Anterior cingulate cortex (tissue), 58 donors: ENCODE measurements at regions not wholly inside any gene's neighbourhood (a gene's known extent, or its start where the extent isn't known, plus 50 kb on each side); places are given as distances from the start of the nearest gene placed in this dataset.

Experiments
- DNase-seq, 58 donors: peaks; one replicate each; lab custom pipeline; 2025; lab: John Stamatoyannopoulos, UW

DNA sequence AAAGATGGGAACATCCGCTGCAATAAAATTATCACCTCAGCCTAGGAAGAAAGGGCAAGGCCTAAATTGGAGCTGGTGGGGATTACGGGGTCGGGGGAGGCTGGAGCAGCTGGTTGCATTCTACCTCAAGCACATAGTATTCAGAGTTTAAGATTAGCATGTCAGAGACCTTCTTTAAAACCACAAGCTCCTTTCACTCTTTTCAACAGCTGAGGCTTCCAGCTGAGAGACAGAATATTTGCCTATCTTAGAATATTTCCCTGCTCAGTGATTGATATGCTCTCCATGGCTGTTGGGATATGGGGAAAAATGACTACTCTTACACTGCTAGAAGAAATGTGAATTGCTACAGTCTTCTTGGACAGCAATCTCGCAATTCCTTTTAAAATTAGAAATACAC lies 248.6 kb downstream of the TBX15 start:
- DNase-seq: no peak

DNA sequence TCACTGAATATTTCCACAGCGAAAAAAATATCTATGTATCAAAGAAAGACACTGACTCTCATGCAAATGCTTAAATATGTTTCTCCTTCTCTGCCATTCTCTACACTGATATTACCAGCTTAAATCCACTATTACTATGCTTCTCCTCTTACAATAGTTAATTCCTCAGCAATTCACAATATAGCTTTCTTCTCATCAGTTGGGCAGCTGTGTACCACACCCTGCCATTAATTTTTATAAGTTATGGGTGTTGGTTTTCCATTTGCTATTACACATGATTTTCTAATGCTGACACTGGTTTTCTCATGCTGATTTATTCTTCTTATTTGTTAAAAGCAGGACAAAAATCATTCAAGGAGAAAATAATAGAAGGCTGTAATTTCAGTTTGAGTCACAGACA lies 251.8 kb downstream of the TBX15 start:
- no peak for DNase-seq

GRCh38 chr1:118717893-118718292 lies 270.2 kb downstream of the TBX15 start:
- DNase-seq: no peak

DNA sequence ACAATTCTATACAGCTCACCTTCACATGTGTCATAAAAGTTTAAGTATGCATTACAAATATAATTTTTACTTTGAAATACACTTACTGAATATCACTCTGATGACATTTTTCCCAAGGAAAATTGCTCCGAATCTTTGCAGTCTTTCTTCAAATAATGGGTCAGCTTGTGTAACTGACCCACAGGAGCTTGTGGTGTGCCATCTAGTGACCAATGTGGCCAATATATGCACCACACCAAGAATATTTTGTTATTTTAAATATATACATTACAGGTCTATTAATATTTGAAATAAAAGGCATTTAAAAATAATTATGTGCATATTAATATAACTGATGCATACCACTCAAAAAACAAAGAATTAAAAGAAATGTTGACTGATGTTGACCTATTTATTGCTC lies 271.4 kb downstream of the TBX15 start:
- DNase-seq: no peak

DNA sequence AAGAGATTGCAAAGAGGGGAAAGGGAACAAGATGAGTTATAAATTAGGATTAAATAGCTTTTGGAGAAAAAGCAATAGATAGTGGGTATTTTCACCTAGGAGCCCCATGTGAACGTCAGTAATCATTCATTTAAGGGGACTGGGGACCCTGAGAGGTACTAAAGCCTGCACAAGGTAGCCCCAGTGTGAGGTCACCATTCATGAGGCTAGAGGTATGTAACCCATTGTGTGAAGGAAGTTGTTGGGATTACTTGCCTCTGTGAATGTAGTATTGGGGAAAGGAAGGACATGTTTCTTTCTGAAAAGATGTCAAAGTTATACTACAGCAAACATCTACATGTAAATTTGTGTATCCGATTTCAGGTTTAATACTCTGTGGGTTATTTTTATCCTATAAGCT lies 276.8 kb downstream of the TBX15 start:
- no peak for DNase-seq

DNA sequence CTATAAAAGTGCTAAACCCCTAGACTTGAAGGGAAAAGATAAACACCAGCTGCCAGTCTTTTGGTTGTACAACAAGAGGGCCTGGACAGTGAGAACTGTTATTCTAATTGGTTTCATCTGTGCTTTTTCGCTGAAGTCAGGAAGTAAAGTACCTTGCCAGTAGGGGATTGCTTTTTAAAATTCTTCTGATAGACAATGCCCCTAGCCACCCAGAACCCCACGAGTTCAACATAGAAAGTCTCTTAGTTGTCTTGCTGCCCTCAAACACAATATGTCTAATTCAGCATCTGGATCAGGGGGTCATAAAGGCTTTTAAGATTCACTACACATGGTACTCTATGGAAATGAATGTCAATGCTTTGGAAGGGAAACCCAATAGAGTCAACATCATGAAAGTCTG lies 289.2 kb downstream of the TBX15 start:
- DNase-seq: no peak

DNA sequence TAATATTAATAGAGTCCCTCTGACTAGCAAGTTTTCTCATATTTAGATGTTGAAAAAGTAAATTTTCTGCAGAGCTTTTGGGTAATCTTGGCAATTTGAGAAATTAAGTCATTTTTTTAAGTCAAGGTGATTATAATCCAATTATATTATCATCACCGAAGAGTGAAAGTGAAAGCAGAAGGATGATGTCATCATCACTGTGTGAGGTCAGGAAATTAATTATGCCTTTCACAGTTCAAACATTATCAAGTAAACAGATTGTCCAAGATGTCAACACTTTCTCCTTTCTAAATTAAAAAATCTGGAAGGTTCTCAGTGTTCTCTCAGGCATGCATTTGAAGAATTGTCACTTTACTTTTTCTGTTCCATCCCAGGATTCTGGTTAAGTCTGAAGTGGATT lies 296.0 kb downstream of the TBX15 start:
- no peak for DNase-seq

GRCh38 chr1:118688891-118689290 lies 299.3 kb downstream of the TBX15 start:
- DNase-seq: no peak

DNA sequence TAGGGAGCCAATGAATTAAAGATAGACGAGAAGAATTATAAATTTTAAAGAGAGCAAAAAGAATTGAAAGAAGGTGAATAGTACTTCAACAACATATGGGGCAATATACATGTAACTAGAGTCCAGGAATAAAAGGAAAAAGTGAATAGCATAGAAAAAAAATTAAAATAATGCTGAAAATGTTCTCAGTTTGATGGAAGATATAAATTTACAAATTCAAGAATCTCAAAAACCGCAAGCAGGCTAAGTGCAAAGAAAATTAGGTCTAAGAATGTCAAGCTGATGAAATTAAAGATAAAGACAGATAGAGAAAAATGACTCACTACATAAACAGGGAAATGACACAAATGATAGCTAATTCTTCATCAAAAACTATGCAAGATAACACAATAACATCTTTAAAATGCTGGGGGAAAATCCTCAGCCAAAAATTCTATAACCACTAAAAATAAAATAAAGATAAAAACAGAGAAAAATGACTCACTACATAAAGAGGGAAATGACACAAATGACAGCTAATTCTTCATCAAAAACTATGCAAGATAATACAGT lies 326.3 kb downstream of the TBX15 start:
- DNase-seq: no peak

DNA sequence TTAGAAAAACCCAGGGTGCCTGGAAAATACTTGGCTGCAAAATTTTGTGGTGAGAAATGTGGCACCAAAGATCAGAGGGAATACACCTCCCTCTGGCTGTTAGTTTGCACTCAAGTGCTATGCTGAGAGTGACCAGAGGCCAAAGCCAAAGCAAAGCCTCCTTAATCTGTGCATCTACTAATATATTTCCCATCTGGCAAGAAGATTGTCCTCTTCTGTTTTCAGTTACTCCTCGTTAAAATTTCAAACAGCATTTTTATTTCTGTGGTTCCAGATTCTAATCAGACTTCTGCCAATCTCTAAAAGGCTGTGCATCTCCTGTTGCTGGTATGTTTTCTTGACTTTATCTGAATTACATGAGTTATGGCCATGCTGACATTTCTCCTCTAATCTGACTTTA lies 327.4 kb downstream of the TBX15 start:
- DNase-seq: no peak

DNA sequence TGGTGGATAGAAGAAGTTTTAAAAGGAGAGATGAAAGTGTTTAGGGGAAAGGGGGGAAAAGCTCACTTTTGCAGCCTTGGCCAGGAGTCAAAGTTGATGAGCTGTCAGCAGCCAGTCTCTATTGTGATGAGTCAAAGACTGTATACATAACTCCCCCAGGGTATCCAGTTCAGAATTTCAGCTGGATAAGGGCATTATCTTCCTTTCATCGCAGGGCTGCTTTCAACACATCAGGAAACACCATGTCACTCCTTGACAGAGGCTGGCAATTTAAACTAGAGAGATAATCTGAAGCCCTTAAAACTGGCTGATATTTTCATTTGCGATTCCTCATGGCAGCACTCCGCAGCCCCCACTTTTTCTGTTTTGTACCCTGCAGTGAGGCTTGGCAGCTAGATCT lies 328.5 kb downstream of the TBX15 start:
- no peak for DNase-seq

DNA sequence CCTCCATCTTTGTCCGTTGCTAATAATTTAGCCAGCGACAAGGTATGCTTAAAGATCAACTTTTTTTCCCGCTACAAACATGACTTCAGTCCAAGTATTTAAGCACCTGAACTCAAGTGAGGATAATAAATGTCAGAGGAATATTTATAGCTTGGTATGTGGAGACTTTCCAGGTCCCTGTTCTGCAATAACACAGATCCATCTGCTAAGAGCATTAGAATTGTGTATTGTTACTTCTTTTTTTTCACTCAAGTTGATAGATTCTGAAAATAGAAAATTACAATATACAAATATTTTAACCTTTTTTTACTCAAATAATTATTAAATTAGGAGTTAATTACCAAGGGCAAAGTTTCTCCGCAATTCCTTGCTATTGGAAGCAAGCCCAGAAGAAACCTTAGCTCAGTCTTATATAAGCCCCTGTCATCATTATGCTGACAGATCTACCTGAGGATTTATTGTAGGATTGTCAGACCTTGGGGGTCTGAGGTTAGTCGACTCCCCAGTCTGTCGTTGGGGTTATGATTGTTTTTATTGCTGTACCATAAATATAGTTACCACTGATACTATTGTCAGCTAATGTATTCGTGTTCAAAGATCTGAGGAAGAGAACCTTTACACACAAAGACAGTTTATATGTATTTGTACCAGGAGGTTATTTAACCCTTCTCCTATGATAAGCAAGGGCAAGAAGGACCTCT lies 337.9 kb downstream of the TBX15 start:
- no peak for DNase-seq

DNA sequence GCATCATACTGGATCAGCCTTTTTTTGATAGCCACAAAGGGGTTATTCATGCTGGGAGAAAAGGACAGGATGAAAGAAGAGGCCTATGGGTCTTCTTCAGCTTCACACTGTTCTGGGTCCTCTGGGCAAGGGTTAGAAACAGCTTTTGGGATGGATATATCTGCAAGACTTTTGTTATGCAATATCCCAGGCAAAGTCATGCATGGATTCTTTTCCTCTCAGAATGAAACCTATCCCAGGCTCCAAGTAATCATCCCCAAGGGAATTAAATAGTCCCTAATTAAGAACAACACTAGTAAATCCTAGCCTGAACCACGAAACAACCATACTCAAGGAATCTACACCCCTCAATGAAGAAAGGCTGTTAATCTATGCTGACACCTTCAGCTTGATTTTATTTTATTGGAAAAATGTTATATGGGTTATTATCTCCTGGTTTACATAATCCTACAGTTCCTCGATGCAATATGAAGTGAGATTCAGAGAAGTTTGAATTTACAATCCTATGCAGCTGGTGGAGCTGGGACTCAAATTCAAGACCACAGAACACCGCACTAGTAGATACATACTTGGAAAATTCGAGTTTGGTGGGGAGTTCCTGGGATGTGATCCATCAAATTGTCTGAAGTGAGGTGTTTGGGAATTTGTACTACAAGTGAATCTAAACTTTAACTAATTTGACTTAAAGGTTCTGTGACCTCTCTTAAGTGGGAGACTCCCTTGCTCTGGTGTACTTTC lies 338.6 kb downstream of the TBX15 start:
- no peak for DNase-seq

GRCh38 chr1:118636004-118636403 lies 352.1 kb downstream of the TBX15 start:
- no peak for DNase-seq

GRCh38 chr1:118627435-118627834 lies 360.7 kb downstream of the TBX15 start:
- DNase-seq: no peak

DNA sequence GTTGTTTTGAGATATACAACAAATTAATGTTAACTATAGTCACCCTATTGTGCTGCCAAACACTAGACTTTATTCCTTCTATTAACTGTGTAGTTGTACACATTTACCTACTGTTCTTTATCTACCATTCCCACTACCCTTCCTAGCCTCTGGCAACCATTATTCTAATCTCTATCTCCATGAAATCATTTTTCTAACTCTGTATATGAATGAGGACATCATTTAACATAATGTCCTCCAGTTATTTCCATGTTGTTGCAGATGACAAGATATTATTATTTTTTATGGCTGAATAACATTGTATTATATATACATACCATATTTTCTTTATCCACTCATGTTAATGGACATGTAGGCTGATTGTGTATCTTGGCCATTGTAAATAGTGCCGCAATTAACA lies 366.3 kb downstream of the TBX15 start:
- DNase-seq: no peak

GRCh38 chr1:118618618-118619340 lies 369.4 kb downstream of the TBX15 start:
- DNase-seq: no peak

DNA sequence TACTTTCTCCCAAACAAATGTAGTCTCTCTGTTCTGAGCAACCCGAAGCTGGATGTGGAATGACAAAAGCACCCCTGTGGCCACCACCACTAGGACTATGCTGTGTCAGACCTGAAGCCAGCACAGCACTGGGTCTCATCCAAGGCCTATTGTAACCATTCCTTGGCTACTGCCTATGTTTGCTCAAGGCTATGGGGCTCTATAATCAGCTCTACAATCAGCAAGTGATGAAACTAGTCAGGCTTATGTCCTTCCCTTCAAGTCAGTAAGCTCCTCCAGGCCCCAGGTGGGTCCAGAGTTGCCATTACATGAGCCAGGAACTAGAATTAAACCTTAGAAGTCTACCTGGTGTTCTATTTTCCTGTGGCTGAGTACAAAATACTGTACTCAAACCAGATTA lies 370.2 kb downstream of the TBX15 start:
- no peak for DNase-seq

DNA sequence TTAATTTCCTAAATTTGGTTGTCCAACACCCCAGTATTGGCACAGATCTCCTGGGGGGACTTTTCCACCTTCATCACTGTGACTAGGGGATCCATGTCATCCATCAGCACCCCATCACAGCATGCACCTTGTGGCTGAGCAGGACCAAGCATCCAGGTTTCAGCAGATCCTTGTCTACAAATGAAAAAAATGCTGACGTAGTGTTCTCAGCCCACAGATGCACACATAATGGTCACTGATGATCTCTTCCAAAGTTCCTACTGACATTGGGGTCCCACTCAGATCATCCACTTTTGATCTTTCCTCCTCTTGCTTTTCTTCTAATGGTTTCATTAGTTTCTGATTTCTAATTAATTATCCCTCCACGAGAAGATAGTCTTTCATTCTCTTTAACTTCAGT lies 373.1 kb downstream of the TBX15 start:
- no peak for DNase-seq

- no peak for DNase-seq
These were observed 398.8 kb downstream of the TBX15 start for GRCh38 chr1:118589238-118589846.

DNA sequence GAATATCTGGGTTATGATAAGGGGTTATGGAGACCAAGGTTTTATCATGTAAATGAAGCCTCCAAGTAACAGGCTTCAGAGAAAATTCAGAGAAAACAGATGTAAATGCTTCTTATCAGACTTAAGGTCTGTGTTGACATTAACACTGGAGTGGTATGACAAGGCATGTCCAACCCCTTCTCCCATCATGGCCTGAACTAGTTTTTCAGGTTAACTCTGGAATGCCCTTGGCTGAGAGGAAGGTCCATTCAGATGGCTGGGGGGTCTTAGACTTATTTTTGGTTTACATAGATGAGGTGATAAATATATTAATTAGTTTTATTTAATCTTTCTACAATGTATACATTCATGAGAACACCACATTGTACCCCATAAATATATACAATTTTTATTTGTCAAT lies 399.6 kb downstream of the TBX15 start:
- DNase-seq: no peak
